ENCODE measurements at regions not wholly inside any gene's neighbourhood (a gene's known extent, or its start where the extent isn't known, plus 50 kb on each side); places are given as distances from the start of the nearest gene placed in this dataset.

DNA sequence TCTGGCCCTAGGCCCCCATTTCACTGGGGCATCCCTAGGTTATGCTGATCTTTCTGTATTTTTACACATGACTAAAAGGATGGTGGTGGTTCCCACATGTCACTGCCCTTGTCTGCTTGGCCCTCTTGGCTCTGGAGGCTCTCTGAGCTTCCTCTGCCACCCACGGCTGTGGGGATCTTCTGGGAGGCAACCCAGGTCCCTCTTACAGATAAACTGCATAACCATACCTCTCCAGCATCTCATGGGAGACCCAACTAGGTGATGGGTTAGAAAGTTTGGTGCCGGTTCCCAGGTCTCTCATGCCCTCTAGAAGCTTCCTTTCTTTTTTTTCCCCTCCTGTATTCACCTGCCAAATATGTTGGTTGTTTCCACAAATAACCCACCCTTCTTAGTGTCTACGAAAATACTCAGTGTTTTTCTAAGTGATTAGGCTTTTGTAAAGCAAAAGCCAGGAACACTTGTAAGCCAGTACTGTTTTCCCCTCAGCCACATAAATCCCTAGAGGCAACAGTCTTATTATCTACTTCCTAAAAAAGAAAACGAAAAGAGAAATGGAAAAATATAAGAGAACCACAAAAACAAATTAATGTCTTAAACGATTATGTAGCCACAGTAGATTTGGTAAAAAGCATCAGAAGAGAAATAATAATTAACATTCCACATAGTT is 71.7 kb upstream of the SMLR1 start:
- TF ChIP-seq, protein P1, sequence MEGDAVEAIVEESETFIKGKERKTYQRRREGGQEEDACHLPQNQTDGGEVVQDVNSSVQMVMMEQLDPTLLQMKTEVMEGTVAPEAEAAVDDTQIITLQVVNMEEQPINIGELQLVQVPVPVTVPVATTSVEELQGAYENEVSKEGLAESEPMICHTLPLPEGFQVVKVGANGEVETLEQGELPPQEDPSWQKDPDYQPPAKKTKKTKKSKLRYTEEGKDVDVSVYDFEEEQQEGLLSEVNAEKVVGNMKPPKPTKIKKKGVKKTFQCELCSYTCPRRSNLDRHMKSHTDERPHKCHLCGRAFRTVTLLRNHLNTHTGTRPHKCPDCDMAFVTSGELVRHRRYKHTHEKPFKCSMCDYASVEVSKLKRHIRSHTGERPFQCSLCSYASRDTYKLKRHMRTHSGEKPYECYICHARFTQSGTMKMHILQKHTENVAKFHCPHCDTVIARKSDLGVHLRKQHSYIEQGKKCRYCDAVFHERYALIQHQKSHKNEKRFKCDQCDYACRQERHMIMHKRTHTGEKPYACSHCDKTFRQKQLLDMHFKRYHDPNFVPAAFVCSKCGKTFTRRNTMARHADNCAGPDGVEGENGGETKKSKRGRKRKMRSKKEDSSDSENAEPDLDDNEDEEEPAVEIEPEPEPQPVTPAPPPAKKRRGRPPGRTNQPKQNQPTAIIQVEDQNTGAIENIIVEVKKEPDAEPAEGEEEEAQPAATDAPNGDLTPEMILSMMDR (conservative IDR thresholded peaks at IDR 0.05): no peak
- no peak for TF ChIP-seq EZH2 (IDR thresholded peaks at IDR 0.05; ENCODE audit: low read depth)

Measured in PC-9 (cell line).